ENCODE measurements at regions not wholly inside any gene's neighbourhood (a gene's known extent, or its start where the extent isn't known, plus 50 kb on each side); places are given as distances from the start of the nearest gene placed in this dataset.

DNA sequence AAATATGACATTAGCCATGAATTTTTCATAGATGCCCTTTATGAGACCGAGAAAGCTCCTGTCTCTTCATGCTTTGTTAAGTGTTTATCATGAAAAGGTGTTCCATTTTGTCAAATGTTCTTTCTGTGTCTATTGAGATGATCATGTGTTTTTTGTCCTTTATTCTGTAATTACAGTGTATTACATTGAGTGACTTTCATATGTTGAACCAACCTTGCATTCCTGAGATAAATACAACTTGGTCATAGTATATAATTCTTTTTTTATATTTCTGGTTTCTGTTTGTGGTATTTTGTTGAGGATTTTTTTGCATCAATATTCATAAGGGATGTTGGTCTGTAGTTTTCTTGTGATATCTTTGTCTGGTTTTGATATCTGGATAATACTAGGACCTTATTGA, 52.9 kb upstream of the HPCAL1 start:
- peaks cover 1% of the 10 kb centered on the region for H3K27me3 Mint-ChIP-seq (ENCODE audit: low read depth)
- H4K8ac ChIP-seq (replicated peaks; ENCODE audit: insufficient read length, low read depth, low read length): no peak overlapping the region
- no peak overlapping the region for H3K23ac ChIP-seq (ENCODE audit: insufficient read length, low read depth, low read length)
- H2AK5ac ChIP-seq (ENCODE audit: insufficient read length, low read length): no peak overlapping the region
- no peak overlapping the region for H3K4ac ChIP-seq (ENCODE audit: low read depth, low read length)
- H3K4me2 ChIP-seq (ENCODE audit: insufficient read depth, insufficient read length, low read length): no peak overlapping the region
- no peak overlapping the region for H3K4me3 Mint-ChIP-seq
- H2BK15ac ChIP-seq (ENCODE audit: low read depth, low read length): no peak overlapping the region
- H3K4me1 Mint-ChIP-seq: peaks cover 0 to 4% of the 10 kb centered on the region in 2 experiments; a peak in 1 of 4 replicates
- H3T11ph ChIP-seq (ENCODE audit: low read length): no peak overlapping the region
- H3K79me2 ChIP-seq (ENCODE audit: insufficient read depth, low read length): no peaks in the 10 kb centered on the region
- no peak overlapping the region for H3K27ac ChIP-seq (ENCODE audit: insufficient read length, low read depth, low read length)
- no CpG with 5 or more reads among the region's 1 CpG for WGBS (ENCODE audit: extremely low coverage, insufficient read length, low lambda C conversion rate)
- no peak overlapping the region for H4K91ac ChIP-seq (ENCODE audit: insufficient read length, low read depth, low read length)
- H3K23me2 ChIP-seq (ENCODE audit: insufficient read length, low read depth, low read length, poor library complexity, severe bottlenecking): no peaks in the 10 kb centered on the region
- H3K36me3 Mint-ChIP-seq (ENCODE audit: insufficient read depth in 1 of 3, low read depth in 3 of 3): no peaks in the 10 kb centered on the region; a peak in 1 of 7 replicates
- H3K4me1 ChIP-seq (ENCODE audit: insufficient read depth, low read length): no peaks in the 10 kb centered on the region
- DNase-seq: no peak
- TF ChIP-seq, protein P1, sequence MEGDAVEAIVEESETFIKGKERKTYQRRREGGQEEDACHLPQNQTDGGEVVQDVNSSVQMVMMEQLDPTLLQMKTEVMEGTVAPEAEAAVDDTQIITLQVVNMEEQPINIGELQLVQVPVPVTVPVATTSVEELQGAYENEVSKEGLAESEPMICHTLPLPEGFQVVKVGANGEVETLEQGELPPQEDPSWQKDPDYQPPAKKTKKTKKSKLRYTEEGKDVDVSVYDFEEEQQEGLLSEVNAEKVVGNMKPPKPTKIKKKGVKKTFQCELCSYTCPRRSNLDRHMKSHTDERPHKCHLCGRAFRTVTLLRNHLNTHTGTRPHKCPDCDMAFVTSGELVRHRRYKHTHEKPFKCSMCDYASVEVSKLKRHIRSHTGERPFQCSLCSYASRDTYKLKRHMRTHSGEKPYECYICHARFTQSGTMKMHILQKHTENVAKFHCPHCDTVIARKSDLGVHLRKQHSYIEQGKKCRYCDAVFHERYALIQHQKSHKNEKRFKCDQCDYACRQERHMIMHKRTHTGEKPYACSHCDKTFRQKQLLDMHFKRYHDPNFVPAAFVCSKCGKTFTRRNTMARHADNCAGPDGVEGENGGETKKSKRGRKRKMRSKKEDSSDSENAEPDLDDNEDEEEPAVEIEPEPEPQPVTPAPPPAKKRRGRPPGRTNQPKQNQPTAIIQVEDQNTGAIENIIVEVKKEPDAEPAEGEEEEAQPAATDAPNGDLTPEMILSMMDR (conservative IDR thresholded peaks at IDR 0.05): no peak
- no peak overlapping the region for H3K14ac ChIP-seq (ENCODE audit: insufficient read depth, low read length)
- H3K79me1 ChIP-seq (ENCODE audit: insufficient read depth, low read depth, low read length, poor library complexity, severe bottlenecking): no peaks in the 10 kb centered on the region
- no peak overlapping the region for H2AFZ ChIP-seq (ENCODE audit: low read length)
- H3K27me3 ChIP-seq (ENCODE audit: insufficient read depth, low read length): no peaks in the 10 kb centered on the region
- no peak overlapping the region for H3K9ac ChIP-seq (ENCODE audit: extremely low read depth, insufficient read length, low read length)
- no peak overlapping the region for H3K56ac ChIP-seq (ENCODE audit: insufficient read length, low read depth, low read length)
- H2BK5ac ChIP-seq (ENCODE audit: insufficient read length, low read length): no peak overlapping the region
- H4K20me1 ChIP-seq (ENCODE audit: control insufficient read depth, insufficient read depth, insufficient read length): no peaks in the 10 kb centered on the region
- peaks cover 0 to 11% of the 10 kb centered on the region in 2 experiments; a peak in 4 of 5 replicates for H3K9me3 Mint-ChIP-seq
- no peak overlapping the region for H2BK120ac ChIP-seq (ENCODE audit: low read depth, low read length, poor library complexity, severe bottlenecking)
- no peaks in the 10 kb centered on the region for H3K9me3 ChIP-seq (ENCODE audit: control insufficient read depth, low read depth, low read length)
- H2BK12ac ChIP-seq (ENCODE audit: insufficient read length, low read depth, low read length): no peak overlapping the region
- H2BK20ac ChIP-seq (ENCODE audit: low read depth, low read length, poor library complexity, severe bottlenecking): no peak overlapping the region
- H3K18ac ChIP-seq (ENCODE audit: insufficient read length, low read depth, low read length): no peak overlapping the region
- no peak overlapping the region for H4K5ac ChIP-seq (ENCODE audit: insufficient read length, low read depth, low read length)
- H3K27ac Mint-ChIP-seq: no peak overlapping the region
